Liver (tissue), 8 donors: ENCODE measurements at regions not wholly inside any gene's neighbourhood (a gene's known extent, or its start where the extent isn't known, plus 50 kb on each side); places are given as distances from the start of the nearest gene placed in this dataset.

Experiments
- DNase-seq: peaks from one replicate; pipeline ENCODE4 v3.0.0-alpha.2; 2017; ENCODE audit warnings: low spot score
- H3K27ac ChIP-seq, 2 donors: one replicate each; pipeline ENCODE4 v1.7.0; 2013; ENCODE audit warnings: inconsistent platforms in 2 of 2, low read length in 2 of 2, control low read depth in 1 of 2, low read depth in 1 of 2, mild to moderate bottlenecking in 1 of 2
- H3K27me3 ChIP-seq, 4 donors: one replicate each; pipeline versions ENCODE4 v1.6.1 to v1.7.0; 2013; ENCODE audit warnings: low read length in 3 of 4, inconsistent platforms in 1 of 4, mild to moderate bottlenecking in 1 of 4, moderate library complexity in 1 of 4; ENCODE audit not compliant: control insufficient read depth in 4 of 4, insufficient read depth in 4 of 4
- H3K36me3 ChIP-seq, 4 donors: one replicate each; pipeline versions ENCODE4 v1.6.1 to v1.7.0; 2013; ENCODE audit warnings: low read length in 3 of 4, mild to moderate bottlenecking in 3 of 4, low read depth in 1 of 4, moderate library complexity in 1 of 4; ENCODE audit not compliant: control insufficient read depth in 4 of 4, insufficient read depth in 3 of 4
- H3K4me1 ChIP-seq, 4 donors: one replicate each; pipeline versions ENCODE4 v1.6.1 to v1.7.0; 2013; ENCODE audit warnings: low read length in 3 of 4, mild to moderate bottlenecking in 3 of 4, moderate library complexity in 1 of 4; ENCODE audit not compliant: control insufficient read depth in 4 of 4, insufficient read depth in 4 of 4
- H3K4me3 ChIP-seq, 3 donors: one replicate each; pipeline versions ENCODE4 v1.6.1 to v1.7.0; 2013; ENCODE audit warnings: low read length in 3 of 3, control low read depth in 1 of 3, low read depth in 1 of 3, mild to moderate bottlenecking in 1 of 3
- H3K9ac ChIP-seq, 2 donors: one replicate each; pipeline ENCODE4 v1.7.0; 2013; ENCODE audit warnings: low read length in 2 of 2, mild to moderate bottlenecking in 2 of 2, moderate library complexity in 2 of 2, control low read depth in 1 of 2, low read depth in 1 of 2
- H3K9me3 ChIP-seq, 4 donors: one replicate each; pipeline versions ENCODE4 v1.6.1 to v1.7.0; 2013; ENCODE audit warnings: low read length in 3 of 4; ENCODE audit not compliant: control insufficient read depth in 4 of 4
- EGR1 ChIP-seq, 2 donors: IDR thresholded peaks; 2 replicates each; pipeline ENCODE4 v1.6.1; 2016 to 2018; ENCODE audit warnings: antibody characterized with exemption in 2 of 2, low read depth in 2 of 2
- FOXA1 ChIP-seq: IDR thresholded peaks from 2 replicates; pipeline ENCODE4 v1.6.1; 2016; ENCODE audit warnings: antibody characterized with exemption
- FOXA2 ChIP-seq: IDR thresholded peaks from 2 replicates; pipeline ENCODE4 v1.6.1; 2016; ENCODE audit warnings: antibody characterized with exemption
- GABPA ChIP-seq, 2 donors: IDR thresholded peaks in 1 of 2; conservative IDR thresholded peaks in 1 of 2; 2 replicates each; pipeline ENCODE4 v1.6.1; 2016; ENCODE audit warnings: antibody characterized with exemption in 2 of 2, mild to moderate bottlenecking in 1 of 2, moderate library complexity in 1 of 2
- HNF4A ChIP-seq, 2 donors: conservative IDR thresholded peaks; 2 replicates each; pipeline ENCODE4 v1.6.1; 2016; ENCODE audit warnings: antibody characterized with exemption in 2 of 2, mild to moderate bottlenecking in 2 of 2
- HNF4G ChIP-seq: IDR thresholded peaks from 2 replicates; pipeline ENCODE4 v1.6.1; 2016; ENCODE audit warnings: antibody characterized with exemption
- NR2F2 ChIP-seq: IDR thresholded peaks from 2 replicates; pipeline ENCODE4 v1.6.1; 2016; ENCODE audit warnings: antibody characterized with exemption
- RAD21 ChIP-seq, 2 donors: IDR thresholded peaks; 2 replicates each; pipeline ENCODE4 v1.6.1; 2016; ENCODE audit warnings: antibody characterized with exemption in 2 of 2, mild to moderate bottlenecking in 2 of 2
- RXRA ChIP-seq, 2 donors: IDR thresholded peaks; 2 replicates each; pipeline ENCODE4 v1.6.1; 2017 to 2018; ENCODE audit warnings: antibody characterized with exemption in 2 of 2, mild to moderate bottlenecking in 1 of 2
- SP1 ChIP-seq: IDR thresholded peaks from 2 replicates; pipeline ENCODE4 v1.6.1; 2018; ENCODE audit warnings: antibody characterized with exemption, mild to moderate bottlenecking
- TAF1 ChIP-seq: conservative IDR thresholded peaks from 2 replicates; pipeline ENCODE4 v1.6.1; 2016; ENCODE audit warnings: antibody characterized with exemption, mild to moderate bottlenecking
- YY1 ChIP-seq: IDR thresholded peaks from 2 replicates; pipeline ENCODE4 v1.6.1; 2016; ENCODE audit warnings: antibody characterized with exemption, mild to moderate bottlenecking
- whole genome bisulfite sequencing: extraction: QIAGEN DNeasy Blood & Tissue Kit; methylation state at CpG from one replicate; pipeline ENCODE4 v1.1.7; 2013; 5-methylcytosine and 5-hydroxymethylcytosine counted together
- TF ChIP-seq, protein P1 (sequence below): IDR thresholded peaks from 2 replicates; pipeline ENCODE4 v1.6.1; 2016; ENCODE audit warnings: antibody characterized with exemption
- TF ChIP-seq, protein P2 (sequence below): fragments of 150-350 bp; IDR thresholded peaks from 2 replicates; pipeline ENCODE4 v1.5.1; 2017; ENCODE audit warnings: improper control_type of control experiment, low read depth, low read length; ENCODE audit not compliant: missing input control
- TF ChIP-seq, protein P3 (sequence below): IDR thresholded peaks from 2 replicates; pipeline ENCODE4 v1.6.1; 2016; ENCODE audit warnings: antibody characterized with exemption
- TF ChIP-seq, protein P4 (sequence below): IDR thresholded peaks from 2 replicates; pipeline ENCODE4 v1.6.1; 2016; ENCODE audit warnings: antibody characterized with exemption, mild to moderate bottlenecking
- donor health status: healthy.
- donor health status: healthy.
- donor health status: healthy.
- donor health status: healthy.
- donor health status: healthy.

DNA sequence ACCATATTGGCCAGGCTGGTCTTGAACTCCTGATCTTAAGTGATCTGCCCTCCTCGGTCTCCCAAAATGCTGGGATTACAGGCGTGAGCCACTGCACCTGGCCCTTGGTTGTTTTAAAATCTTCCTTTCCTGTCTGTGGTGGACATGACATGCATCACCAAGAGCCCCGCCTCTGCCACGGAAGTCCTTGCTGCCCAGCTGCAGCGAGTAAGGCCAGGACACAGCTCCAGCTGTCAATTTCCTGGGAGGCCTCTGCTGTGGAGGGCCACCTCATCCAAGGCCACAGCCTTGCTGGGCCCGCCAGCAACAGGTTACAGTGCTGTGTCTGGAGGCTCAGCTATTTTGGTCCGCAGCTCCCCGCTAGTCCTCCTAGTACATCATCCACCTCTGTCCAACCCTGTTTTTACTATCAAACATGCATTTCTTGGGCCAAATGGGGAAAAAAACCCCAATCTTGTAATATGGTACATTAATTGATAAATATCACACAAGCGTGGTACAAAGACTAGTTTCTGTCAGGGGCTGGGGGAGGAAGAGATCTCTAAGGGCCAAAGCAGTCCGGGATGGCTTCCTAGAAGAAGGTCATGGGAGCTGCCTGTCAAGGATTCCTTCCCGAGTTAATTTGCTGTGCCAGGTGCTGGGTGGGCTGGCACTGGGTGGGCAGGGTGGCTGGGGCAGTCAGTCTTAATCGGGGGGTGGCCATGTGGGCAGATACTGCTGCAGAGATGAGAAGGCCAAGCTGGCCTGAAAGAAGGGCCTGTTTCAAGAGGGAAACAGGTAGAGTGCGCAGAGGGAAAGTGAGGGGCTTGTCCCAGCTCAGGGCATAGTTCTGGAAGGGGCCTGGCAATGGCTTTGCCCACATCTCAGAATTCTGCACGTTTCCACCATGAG lies 100.5 kb downstream of the INHBB start:
- DNase-seq: no peak
- TF ChIP-seq RAD21 (IDR thresholded peaks at IDR 0.05) (no peak), HNF4G (no peak), RXRA (IDR thresholded peaks at IDR 0.05) (no peak), EGR1 (IDR thresholded peaks at IDR 0.05; ENCODE audit: low read depth in 2 of 2) (no peak), NR2F2 (no peak)
- TF ChIP-seq, protein P1, sequence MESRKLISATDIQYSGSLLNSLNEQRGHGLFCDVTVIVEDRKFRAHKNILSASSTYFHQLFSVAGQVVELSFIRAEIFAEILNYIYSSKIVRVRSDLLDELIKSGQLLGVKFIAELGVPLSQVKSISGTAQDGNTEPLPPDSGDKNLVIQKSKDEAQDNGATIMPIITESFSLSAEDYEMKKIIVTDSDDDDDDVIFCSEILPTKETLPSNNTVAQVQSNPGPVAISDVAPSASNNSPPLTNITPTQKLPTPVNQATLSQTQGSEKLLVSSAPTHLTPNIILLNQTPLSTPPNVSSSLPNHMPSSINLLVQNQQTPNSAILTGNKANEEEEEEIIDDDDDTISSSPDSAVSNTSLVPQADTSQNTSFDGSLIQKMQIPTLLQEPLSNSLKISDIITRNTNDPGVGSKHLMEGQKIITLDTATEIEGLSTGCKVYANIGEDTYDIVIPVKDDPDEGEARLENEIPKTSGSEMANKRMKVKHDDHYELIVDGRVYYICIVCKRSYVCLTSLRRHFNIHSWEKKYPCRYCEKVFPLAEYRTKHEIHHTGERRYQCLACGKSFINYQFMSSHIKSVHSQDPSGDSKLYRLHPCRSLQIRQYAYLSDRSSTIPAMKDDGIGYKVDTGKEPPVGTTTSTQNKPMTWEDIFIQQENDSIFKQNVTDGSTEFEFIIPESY: no peak
- H3K9me3 ChIP-seq: no peaks in the 10 kb centered on the region
- WGBS: 92% methylated on average over 14 of the region's 14 CpGs
- H3K4me1 ChIP-seq: peaks cover 7 to 15% (median 9%) of the 10 kb centered on the region in 4 donors
- no peaks in the 10 kb centered on the region for H3K27me3 ChIP-seq
- no peak overlapping the region for H3K4me3 ChIP-seq
- no peak overlapping the region for H3K27ac ChIP-seq
- H3K36me3 ChIP-seq: no peaks in the 10 kb centered on the region
- no peak overlapping the region for H3K9ac ChIP-seq

DNA sequence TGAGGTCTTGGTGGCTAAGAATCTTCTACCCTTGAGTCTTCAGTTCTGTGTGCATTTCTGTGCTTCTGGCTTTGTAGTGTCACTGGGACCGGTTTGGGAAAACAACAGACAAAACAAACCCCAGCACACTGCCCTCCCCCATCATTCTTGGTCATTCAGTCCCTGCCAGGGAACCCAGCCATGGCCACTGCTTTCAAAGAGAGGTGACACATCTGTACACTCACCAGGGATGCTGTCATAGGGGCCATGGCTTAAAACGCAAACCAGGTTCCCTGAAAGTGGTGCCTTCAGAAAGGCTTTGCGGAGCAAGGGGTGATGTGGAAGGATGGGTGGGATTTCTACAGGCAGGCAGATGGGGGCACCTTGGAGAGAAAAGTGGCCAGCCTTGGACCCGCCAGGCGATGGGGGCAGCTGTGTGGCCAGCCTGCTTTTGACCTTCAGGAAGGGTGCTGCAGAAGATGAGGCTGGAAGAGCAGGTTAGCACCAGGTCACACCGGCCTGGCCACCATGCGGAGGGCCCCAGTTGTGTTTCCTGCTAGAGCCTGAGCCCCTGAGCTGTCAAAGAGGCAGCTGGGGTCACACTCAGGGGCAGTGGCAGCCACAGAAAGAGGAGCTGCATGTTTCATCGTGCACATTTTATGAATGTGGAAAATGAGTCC lies 101.3 kb downstream of the INHBB start:
- no peak for DNase-seq
- no peaks in the 10 kb centered on the region for H3K27me3 ChIP-seq
- TF ChIP-seq, protein P2, sequence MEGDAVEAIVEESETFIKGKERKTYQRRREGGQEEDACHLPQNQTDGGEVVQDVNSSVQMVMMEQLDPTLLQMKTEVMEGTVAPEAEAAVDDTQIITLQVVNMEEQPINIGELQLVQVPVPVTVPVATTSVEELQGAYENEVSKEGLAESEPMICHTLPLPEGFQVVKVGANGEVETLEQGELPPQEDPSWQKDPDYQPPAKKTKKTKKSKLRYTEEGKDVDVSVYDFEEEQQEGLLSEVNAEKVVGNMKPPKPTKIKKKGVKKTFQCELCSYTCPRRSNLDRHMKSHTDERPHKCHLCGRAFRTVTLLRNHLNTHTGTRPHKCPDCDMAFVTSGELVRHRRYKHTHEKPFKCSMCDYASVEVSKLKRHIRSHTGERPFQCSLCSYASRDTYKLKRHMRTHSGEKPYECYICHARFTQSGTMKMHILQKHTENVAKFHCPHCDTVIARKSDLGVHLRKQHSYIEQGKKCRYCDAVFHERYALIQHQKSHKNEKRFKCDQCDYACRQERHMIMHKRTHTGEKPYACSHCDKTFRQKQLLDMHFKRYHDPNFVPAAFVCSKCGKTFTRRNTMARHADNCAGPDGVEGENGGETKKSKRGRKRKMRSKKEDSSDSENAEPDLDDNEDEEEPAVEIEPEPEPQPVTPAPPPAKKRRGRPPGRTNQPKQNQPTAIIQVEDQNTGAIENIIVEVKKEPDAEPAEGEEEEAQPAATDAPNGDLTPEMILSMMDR: no peak
- TF ChIP-seq, protein P3, sequence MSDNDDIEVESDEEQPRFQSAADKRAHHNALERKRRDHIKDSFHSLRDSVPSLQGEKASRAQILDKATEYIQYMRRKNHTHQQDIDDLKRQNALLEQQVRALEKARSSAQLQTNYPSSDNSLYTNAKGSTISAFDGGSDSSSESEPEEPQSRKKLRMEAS: no peak
- no peak for TF ChIP-seq TAF1
- no peak overlapping the region for H3K4me3 ChIP-seq
- no peak overlapping the region for H3K27ac ChIP-seq
- H3K9me3 ChIP-seq: no peaks in the 10 kb centered on the region
- no peaks in the 10 kb centered on the region for H3K36me3 ChIP-seq
- 94% methylated on average over 8 of the region's 8 CpGs for WGBS
- H3K9ac ChIP-seq: no peak overlapping the region
- H3K4me1 ChIP-seq: peaks cover 4 to 9% (median 5%) of the 10 kb centered on the region in 4 donors

DNA sequence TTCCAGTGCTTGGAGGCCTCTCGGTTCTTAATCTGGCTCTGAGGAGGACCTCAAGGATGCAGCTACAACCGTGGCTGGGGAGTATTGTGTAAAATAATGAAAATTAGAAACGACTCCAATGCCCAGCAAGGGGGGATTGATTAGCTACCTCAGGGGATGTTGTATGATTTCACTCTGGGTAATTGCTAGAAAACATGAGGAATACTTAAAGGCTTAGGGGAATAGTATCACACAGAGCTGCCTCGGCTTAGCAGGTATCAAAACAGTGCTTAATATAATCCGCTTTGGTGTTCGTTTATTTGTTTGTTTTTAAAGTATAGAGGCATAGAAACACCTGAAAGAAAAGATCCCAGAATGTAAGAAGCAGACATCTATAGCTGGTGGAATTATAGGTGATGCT lies 102.5 kb downstream of the INHBB start:
- Histone ChIP-seq H3K9ac (no peak overlapping the region), H3K4me3 (no peak overlapping the region), H3K9me3 (no peaks in the 10 kb centered on the region), H3K36me3 (no peaks in the 10 kb centered on the region), H3K27me3 (no peaks in the 10 kb centered on the region), H3K27ac (no peak overlapping the region), H3K4me1 (no peaks in the 10 kb centered on the region)
- no peak for DNase-seq
- 89% methylated on average over 6 of the region's 6 CpGs for WGBS
- TF ChIP-seq FOXA1 (no peak), RAD21 (IDR thresholded peaks at IDR 0.05) (no peak), SP1 (no peak), GABPA (IDR thresholded peaks at IDR 0.05 in 1 of 2, conservative IDR thresholded peaks at IDR 0.05 in 1 of 2) (no peak), HNF4A (conservative IDR thresholded peaks at IDR 0.05) (no peak), NR2F2 (no peak), YY1 (no peak), FOXA2 (no peak)
- TF ChIP-seq, protein P4, sequence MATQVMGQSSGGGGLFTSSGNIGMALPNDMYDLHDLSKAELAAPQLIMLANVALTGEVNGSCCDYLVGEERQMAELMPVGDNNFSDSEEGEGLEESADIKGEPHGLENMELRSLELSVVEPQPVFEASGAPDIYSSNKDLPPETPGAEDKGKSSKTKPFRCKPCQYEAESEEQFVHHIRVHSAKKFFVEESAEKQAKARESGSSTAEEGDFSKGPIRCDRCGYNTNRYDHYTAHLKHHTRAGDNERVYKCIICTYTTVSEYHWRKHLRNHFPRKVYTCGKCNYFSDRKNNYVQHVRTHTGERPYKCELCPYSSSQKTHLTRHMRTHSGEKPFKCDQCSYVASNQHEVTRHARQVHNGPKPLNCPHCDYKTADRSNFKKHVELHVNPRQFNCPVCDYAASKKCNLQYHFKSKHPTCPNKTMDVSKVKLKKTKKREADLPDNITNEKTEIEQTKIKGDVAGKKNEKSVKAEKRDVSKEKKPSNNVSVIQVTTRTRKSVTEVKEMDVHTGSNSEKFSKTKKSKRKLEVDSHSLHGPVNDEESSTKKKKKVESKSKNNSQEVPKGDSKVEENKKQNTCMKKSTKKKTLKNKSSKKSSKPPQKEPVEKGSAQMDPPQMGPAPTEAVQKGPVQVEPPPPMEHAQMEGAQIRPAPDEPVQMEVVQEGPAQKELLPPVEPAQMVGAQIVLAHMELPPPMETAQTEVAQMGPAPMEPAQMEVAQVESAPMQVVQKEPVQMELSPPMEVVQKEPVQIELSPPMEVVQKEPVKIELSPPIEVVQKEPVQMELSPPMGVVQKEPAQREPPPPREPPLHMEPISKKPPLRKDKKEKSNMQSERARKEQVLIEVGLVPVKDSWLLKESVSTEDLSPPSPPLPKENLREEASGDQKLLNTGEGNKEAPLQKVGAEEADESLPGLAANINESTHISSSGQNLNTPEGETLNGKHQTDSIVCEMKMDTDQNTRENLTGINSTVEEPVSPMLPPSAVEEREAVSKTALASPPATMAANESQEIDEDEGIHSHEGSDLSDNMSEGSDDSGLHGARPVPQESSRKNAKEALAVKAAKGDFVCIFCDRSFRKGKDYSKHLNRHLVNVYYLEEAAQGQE: no peak
- TF ChIP-seq, protein P1: no peak
